ENCODE measurements at regions not wholly inside any gene's neighbourhood (a gene's known extent, or its start where the extent isn't known, plus 50 kb on each side); places are given as distances from the start of the nearest gene placed in this dataset.
A peak's percentile ranks its signal among the peaks of the same experiment; 100 is the strongest.

DNA sequence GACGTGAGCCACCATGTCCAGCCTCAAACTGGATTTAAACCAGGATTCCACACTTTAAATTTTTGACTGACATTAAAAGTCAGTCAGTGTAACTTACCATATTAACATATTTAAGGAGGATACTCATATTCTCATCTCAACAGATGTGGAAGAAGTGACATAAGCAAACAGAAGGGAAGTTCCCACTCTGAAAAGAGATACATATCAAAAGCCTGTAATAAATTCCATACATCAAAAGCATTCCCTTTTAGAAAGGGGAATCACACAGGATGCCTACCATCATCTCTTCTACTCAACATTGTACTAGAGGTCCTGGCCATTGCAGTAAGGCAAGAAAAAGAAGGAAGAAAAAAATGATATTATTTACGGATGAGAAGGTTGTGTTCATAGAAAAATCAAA, 618.2 kb upstream of the DIPK2B start:
- Histone ChIP-seq H3K27ac (ENCODE audit: low read depth, low read length) (no peak overlapping the region), H3K9me3 (ENCODE audit: control insufficient read depth, insufficient read depth, low read length) (no peaks in the 10 kb centered on the region), H3K27me3 (ENCODE audit: control insufficient read depth, insufficient read depth, low read length) (no peaks in the 10 kb centered on the region), H3K4me3 (ENCODE audit: low read depth, low read length) (no peak overlapping the region)
- CTCF ChIA-PET, result no interaction called here
- no peak for DNase-seq (ENCODE audit: low read depth, low spot score)
- TF ChIP-seq, protein P1, sequence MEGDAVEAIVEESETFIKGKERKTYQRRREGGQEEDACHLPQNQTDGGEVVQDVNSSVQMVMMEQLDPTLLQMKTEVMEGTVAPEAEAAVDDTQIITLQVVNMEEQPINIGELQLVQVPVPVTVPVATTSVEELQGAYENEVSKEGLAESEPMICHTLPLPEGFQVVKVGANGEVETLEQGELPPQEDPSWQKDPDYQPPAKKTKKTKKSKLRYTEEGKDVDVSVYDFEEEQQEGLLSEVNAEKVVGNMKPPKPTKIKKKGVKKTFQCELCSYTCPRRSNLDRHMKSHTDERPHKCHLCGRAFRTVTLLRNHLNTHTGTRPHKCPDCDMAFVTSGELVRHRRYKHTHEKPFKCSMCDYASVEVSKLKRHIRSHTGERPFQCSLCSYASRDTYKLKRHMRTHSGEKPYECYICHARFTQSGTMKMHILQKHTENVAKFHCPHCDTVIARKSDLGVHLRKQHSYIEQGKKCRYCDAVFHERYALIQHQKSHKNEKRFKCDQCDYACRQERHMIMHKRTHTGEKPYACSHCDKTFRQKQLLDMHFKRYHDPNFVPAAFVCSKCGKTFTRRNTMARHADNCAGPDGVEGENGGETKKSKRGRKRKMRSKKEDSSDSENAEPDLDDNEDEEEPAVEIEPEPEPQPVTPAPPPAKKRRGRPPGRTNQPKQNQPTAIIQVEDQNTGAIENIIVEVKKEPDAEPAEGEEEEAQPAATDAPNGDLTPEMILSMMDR (IDR thresholded peaks at IDR 0.05; ENCODE audit: low read depth, low read length), result no peak
- POLR2A ChIA-PET, result no interaction called here

DNA sequence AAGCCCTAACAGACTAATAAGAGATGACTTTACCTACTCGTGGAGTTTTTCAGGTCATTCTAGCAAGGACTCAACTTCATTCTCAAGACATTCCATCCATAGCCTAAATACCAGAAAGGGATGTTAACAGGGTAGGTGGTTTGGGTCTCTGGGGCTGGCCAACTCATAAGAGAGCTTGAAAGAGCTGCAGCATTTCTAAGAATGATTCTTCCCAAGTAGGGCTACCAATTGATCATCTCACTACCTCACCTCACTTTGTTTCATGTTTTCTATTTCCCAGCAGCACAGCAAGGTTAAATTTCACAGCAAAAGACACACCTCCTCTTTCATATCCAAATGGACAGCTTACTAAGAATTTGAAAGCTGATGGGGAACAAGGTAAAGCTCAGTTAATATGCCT, 614.8 kb upstream of the DIPK2B start:
- CTCF ChIA-PET, result interaction anchor here (0.5 kb wide), 1 partner anchor 1857 kb away, joined by 3 read pairs; no protein-coding TSS in a partner anchor
- POLR2A ChIA-PET, result no interaction called here
- Histone ChIP-seq H3K27me3 (ENCODE audit: control insufficient read depth, insufficient read depth, low read length) (no peaks in the 10 kb centered on the region), H3K27ac (ENCODE audit: low read depth, low read length) (no peak overlapping the region), H3K9me3 (ENCODE audit: control insufficient read depth, insufficient read depth, low read length) (no peaks in the 10 kb centered on the region), H3K4me3 (ENCODE audit: low read depth, low read length) (no peak overlapping the region)
- TF ChIP-seq, protein P1 (IDR thresholded peaks at IDR 0.05; ENCODE audit: low read depth, low read length), result no peak
- DNase-seq (ENCODE audit: low read depth, low spot score), result no peak

DNA sequence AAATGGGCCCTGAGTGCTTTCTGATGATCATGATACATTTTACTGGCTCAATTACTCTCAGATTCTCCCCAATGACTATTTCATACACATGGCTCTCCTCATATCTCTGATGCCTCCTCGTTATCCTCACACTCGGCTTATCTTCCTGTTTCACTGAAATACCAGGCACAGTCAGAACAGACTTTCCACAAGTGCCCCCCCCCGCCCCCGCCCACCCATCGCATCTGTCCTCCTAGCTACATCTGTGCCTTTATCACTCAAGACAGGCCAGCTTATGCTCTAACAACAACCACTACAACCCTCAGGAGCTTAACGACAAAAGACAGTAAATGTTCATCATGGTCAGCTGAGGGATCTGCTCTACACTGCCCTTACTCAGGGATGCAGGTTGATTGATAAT, 610.6 kb upstream of the DIPK2B start:
- no peaks in the 10 kb centered on the region for H3K27me3 ChIP-seq (ENCODE audit: control insufficient read depth, insufficient read depth, low read length)
- no peak overlapping the region for H3K27ac ChIP-seq (ENCODE audit: low read depth, low read length)
- ChIA-PET POLR2A (no interaction called here), CTCF (interaction anchor here (0.9 kb wide), 1 partner anchor 13 kb away, joined by 3 read pairs; no protein-coding TSS in a partner anchor)
- DNase-seq (ENCODE audit: low read depth, low spot score), result no peak
- no peaks in the 10 kb centered on the region for H3K9me3 ChIP-seq (ENCODE audit: control insufficient read depth, insufficient read depth, low read length)
- TF ChIP-seq, protein P1 (IDR thresholded peaks at IDR 0.05; ENCODE audit: low read depth, low read length), result no peak
- H3K4me3 ChIP-seq (ENCODE audit: low read depth, low read length), result no peak overlapping the region

DNA sequence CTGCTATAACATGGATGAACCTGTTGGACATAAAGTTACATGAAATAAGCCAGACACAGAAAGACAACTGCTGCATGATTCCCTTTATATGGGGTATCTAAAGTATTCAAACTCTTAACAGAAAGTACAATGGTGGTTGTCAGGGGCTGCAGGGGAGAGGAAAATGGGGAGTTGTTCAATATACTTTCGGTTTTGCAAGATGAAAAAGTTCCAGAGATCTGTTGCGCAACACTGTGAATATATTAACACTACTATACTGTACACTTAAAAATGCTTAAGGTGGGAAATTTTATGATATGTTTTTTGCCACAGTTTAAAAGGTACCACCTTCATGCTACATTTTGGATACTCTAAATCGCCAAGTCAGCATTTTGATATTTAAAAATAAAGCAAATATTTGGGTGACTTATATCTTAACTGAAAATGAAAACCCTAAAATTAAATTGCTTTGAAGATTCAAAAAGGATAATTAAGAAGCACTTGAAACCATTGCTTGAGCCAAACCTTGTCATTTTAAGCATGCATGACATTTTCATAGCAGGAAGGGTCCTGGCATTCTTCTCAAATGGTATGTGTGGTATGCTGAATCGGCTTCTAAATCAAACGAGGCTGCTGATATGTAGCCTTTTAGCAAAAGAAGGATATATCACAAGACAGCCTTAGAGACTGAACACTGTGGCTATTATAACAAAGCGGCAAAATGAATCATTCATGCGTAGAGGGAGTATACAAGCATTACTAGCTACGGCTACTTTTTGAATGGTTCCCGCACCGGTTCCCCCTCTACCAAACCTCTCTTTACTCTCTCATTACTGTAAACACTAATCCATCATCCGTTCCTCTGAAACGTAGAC, 607.1 kb upstream of the DIPK2B start:
- peak overlapping the region; percentile 87 for H3K27ac ChIP-seq (ENCODE audit: low read depth, low read length)
- DNase-seq (ENCODE audit: low read depth, low spot score), result no peak
- POLR2A ChIA-PET, result interaction anchor here (0.6 to 3.5 kb wide), 8 partner anchors 17 to 768 kb away, joined by 3 to 36 read pairs (median 4); no protein-coding TSS in a partner anchor
- no peaks in the 10 kb centered on the region for H3K27me3 ChIP-seq (ENCODE audit: control insufficient read depth, insufficient read depth, low read length)
- H3K9me3 ChIP-seq (ENCODE audit: control insufficient read depth, insufficient read depth, low read length), result no peaks in the 10 kb centered on the region
- CTCF ChIA-PET, result interaction anchor here (0.9 to 1.6 kb wide), 2 partner anchors 16 kb away, joined by 3 to 6 read pairs; no protein-coding TSS in a partner anchor
- TF ChIP-seq, protein P1 (IDR thresholded peaks at IDR 0.05; ENCODE audit: low read depth, low read length), result no peak
- H3K4me3 ChIP-seq (ENCODE audit: low read depth, low read length), result peak overlapping the region; percentile 41

Data from AG04450 (cell line).